ENCODE measurements at regions not wholly inside any gene's neighbourhood (a gene's known extent, or its start where the extent isn't known, plus 50 kb on each side); places are given as distances from the start of the nearest gene placed in this dataset.

DNA sequence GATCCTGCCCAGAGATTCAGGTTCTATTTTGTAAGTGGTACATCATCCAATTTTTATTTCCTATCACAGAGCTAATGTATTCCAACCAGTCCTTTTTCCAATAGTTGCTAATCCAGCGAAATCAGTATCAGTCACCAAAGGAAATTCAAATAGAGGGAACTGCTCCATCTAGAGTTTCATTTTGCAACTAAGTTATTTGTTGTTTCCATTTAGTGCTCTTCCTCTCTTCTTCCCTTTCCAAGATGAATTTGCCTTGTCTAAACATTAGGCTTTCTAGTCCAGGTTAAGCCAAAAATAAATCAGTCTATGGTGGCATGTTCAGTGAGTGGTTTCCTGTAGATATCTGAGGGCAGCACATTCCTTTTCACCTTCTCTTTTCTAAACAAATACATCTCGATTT lies 79.8 kb upstream of the SPATA31D4 start:
- no peak for DNase-seq

DNA sequence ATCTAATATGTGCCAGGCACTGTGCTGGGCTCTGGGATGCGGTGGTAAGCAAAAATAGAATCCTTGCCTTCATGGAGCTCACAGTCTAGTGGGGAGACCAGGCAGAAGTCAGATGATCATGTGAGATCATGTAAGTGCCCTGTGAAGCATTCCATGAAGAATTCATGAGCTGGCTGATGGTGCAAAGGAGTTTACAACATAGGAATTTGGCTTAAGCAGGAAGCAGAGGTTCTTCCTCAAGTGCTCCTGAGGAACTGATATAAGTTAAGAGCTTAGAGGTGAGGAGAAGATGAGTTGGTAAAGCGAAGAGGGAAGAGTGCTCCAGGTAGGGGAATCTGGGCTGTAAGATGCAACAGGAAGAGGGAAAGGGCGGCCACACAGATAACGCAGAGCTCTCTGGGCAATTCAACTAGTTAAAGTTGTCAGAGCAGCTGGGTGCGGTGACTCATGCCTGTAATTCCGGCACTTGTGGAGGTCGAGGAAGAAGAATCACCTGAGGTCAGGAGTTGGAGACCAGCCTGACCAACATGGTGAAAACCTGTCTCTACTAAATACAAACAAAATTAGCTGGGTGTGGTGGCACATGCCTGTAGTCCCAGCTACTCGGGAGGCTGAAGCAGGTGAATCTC lies 78.5 kb upstream of the SPATA31D4 start:
- no peak for DNase-seq

DNA sequence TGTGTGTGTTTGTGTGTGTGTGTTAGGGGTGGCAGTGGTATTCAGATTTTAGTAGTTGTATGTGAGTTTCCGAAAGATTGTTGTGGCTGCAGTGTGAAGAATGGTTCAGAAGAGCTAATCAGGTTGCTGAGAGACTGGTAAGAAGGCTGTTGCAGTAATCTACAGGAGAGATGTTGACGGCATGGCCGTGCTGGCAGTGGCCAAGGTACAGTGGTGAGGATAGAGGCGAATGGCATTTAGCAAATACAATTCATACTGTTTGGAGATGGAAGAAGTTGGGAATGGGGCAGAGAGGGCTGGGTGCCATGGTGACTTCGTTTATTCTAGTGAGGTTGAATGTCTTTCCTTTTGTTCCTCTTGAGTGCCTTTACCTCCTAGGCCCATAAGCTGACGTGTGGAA lies 77.5 kb upstream of the SPATA31D4 start:
- no peak for DNase-seq

DNA sequence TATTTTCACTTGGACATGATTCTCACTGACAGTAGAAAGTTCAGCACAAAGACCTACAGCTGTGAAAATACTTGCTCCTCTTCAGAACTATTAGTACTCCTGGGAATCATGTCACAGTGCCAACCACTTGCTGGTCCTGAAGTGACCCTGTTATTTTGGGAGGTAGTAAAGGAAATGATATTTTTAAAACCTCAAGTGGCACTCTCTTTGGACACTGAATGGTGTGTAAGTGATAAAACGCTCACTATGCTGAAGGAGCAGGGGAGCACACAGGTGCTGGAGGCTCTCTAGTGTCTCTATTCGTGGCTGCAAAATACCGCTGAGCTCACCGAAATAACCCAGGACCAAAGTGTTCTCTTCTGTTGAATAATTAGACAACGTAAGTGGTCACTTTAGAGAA lies 76.9 kb upstream of the SPATA31D4 start:
- no peak for DNase-seq

DNA sequence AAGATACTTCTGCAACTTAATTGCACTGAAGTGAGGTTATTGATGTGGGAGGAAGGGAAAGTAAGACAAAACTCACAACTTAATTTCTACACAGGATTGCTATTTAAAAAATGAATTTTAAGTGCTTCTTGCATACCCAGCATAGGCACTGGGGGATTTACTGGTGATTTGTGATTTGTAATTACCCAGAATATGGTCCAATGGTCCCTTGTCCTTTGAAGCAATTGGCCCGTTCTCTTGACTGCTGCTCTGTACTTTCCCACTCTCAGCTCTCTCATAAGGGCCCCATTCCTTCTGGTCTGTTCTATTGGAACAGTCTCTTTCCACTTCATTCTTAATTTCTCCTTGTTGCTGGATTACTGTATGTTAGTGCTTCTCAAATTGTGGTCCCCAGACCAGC lies 75.4 kb upstream of the SPATA31D4 start:
- DNase-seq: no peak

DNA sequence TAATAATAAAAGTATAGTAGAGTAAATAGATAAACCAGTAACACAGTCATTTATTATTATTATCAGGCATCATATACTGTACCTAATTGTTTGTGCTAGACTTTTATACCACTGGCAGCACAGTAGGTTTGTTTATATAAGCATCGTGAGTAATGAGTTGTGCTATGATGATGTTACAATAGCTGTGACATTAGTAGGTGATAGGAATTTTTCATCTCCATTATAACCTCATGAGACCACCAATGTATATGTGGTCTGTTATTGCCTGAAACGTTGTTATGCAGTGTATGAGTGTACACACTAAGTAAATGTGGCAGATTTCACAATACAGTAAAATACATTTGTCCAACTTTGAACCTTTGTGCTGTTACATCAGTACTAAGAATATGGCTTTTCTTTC lies 72.7 kb upstream of the SPATA31D4 start:
- no peak for DNase-seq

DNA sequence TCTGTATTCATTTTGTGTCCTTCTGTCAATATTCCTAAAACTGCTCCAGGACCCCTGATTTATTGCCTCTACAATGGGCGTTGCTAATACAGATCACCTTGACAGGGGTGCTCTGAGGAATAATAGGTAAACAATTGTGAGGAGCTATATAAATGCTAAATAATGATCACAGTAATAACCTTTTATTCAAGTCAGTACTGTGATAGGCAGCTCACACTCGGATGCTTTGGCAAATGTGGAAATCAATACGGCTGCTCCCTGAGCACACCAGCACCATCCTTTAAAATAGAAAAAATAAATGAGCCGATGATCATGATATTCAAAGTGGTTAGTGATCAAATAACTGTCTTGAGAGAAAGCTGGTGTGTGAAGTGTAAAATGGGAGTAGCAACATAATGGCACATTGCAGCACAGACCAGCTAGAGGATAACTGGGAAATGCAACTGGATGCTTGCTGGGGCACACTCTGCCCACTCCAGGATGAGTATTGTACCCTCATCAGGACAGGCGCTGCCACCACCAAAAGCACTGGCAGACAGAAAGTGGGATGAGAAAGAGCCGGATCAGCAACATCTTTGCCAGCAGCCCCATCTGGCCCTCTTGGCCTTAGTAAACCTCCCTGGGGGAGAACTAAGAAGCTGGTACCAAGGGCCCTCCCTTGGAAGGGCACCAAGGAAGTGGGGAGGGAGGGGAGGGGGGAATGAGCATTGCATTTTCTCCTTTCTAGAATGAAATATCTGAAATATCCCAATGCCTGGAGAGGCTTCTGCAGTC lies 69.4 kb upstream of the SPATA31D4 start:
- DNase-seq: no peak

DNA sequence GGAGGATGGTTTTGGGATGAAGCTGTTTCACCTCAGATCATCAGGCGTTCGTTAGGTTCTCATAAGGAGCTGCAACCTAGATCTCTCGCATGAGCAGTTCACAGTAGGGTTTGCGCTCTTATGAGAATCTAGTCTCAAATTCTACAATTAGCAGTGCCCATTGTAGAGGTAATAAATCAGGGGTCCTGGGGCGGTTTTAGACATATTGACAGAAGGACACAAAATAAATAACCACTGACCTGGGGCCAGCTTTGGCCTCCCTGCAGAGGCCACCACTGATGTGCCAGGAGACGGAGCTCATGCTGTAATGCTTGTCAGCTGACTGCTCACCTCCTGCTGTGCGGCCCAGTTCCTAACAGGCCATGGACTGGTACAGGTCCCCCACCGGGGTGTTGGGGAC lies 67.6 kb upstream of the SPATA31D4 start:
- DNase-seq: no peak

DNA sequence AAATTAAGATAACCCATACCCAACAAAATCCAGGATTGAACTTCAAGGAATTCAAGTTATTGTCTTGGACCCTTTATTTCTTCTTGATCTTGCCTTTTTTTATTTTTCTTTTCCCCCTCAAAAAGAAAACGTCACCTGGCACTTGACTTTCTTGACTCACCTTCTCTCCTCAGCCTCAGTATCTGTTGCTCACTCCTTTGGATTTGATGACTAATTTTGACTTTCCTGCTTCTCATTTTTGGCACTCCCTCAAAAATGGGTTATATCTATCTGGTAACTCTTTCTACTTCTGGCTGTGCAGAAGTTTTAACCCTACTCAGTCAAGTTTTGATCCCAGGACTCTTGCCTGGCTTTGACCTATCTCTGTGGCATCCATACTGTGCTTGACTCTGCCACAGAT lies 66.6 kb upstream of the SPATA31D4 start:
- no peak for DNase-seq

DNA sequence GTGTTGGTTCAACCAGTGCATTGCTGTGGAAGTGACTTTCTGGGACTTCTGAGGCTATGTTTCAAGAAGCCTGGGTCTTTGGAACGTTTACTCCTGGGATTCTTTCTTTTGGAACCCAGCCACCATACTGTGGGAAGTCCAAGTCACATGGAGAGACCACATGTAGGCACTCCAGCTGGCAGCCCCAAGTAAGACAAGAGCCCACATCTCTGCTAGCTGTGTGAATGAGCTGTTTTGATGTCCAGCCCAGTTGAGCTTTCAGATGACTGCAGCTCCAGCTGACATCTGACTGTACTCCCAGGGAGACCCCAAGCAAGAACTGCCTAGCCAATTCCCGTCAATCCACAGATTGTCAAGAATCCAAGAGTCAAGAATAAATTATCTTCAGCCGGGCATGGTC lies 60.1 kb upstream of the SPATA31D4 start:
- DNase-seq: no peak

DNA sequence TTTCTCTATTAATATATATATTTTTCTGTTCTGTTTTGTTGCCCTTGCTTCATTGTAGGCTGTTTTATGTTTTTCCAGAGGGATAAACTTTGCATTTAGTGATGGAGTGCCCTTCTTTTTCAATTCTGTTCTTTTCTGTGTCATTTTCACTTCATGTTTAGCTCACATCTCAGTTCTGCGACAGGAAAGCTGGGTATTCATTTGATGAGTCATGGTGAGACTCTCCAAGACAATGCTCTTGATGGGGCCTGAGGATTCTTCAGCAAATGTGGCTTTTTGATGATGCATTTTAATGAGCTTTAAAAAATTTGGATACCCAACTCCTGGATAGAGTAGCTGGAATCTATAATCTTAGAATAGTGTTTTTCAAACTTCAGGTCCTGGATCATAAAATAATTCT lies 56.5 kb upstream of the SPATA31D4 start:
- DNase-seq: no peak

DNA sequence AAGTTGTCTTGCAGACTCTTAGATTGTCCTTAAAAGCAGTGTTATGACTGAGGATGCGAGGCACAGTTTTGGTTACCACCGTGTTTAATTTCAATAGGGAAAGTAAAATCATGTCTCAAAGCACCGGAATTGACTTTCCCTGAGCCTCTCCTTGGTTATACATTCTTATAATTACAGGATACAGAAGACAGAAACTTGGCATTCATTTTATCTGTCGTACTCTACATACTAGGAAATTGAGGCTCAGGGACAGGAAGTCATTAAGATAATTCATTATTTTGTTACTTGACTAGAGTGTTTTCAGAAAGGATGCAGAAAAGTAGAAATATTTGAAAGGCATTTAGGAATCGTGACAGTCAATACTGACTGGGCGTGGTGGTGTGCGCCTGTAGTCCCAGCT lies 54.0 kb upstream of the SPATA31D4 start:
- DNase-seq: no peak

DNA sequence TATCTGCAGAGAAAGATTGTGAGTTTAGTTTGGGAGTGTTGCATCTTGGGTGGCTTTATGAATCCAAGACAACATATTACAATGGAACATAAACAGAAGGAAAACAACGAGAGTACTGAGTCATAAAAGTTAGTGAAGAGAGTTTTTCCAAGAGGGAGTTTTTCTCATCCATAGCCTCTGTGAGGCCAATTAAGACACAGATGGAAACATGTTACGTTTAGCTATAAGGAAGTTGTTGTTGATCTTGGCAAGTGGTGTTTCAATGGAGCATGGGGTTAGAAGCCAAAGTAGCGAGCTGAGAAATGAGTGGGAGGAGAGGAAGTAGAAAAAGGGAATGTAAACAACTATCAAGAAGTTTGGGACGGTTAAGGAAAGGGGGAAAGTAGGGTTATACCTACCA lies 53.3 kb upstream of the SPATA31D4 start:
- DNase-seq: no peak

DNA sequence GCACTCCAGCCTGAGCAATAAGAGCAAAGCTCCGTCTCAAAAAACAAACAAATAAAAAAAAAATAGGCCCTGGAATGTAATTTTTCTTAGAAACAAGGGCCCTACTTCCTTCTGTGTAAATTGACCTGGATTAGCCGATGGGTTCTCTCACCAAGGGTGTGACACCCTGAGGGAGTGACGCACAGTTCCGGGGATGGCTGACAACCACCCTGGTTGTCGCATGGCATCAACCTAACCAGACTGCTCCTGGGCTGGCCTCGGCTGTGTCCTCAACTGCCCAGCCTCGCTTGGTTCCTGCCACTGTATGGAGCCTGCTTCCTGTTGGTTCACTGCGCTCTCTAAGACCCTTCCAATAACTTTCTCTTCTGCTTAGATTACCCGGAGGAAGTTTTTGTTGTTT lies 51.2 kb upstream of the SPATA31D4 start:
- DNase-seq: no peak
